Left lung (tissue), 4 donors: ENCODE measurements at regions not wholly inside any gene's neighbourhood (a gene's known extent, or its start where the extent isn't known, plus 50 kb on each side); places are given as distances from the start of the nearest gene placed in this dataset.

Experiments used
- ATAC-seq: fragments of 200-7000 bp; cut with Tn5 transposase; one replicate; pipeline ENCODE4 v1.9.1; 2020; ENCODE audit warnings: moderate library complexity
- DNase-seq, 4 donors: peaks; one replicate each; pipeline ENCODE4 v3.0.0-alpha.2; 2013 to 2020
- H3K27ac ChIP-seq, 2 donors: fragments of 200-600 bp; sonication (generic) in 1 of 2; one replicate each; pipeline versions ENCODE4 v1.5.0 to v1.8.0; 2020 to 2021
- H3K27me3 ChIP-seq, 2 donors: fragments of 200-600 bp; sonication (generic) in 1 of 2; one replicate each; pipeline versions ENCODE4 v1.5.0 to v1.8.0; 2020 to 2021
- H3K36me3 ChIP-seq, 2 donors: fragments of 200-600 bp; sonication (generic) in 1 of 2; one replicate each; pipeline versions ENCODE4 v1.5.0 to v1.8.0; 2020 to 2021
- H3K4me1 ChIP-seq, 2 donors: fragments of 200-600 bp; one replicate each; pipeline ENCODE4 v1.8.0; 2021
- H3K4me3 ChIP-seq, 2 donors: fragments of 200-600 bp; sonication (generic) in 1 of 2; one replicate each; pipeline versions ENCODE4 v1.5.0 to v1.8.0; 2020 to 2021; ENCODE audit warnings: mild to moderate bottlenecking in 1 of 2
- H3K9me3 ChIP-seq, 2 donors: fragments of 200-600 bp; sonication (generic) in 1 of 2; one replicate each; pipeline versions ENCODE4 v1.5.0 to v1.8.0; 2020 to 2021
- CTCF ChIP-seq, 2 donors: fragments of 200-600 bp; sonication (generic) in 1 of 2; IDR thresholded peaks; one replicate each; pipeline versions ENCODE4 v1.5.0 to v1.8.0; 2021; ENCODE audit warnings: antibody characterized with exemption in 2 of 2
- intact Hi-C, 2 donors: fragments of 100-400 bp; cut with DNase I; formaldehyde crosslinking; loops; one replicate each; pipeline versions ENCODE4 v1.11.2 to v1.14.2; 2022
- donor health status: DM: no; HTN: yes; CAD: no.
- donor health status: DM: no; HTN: no; CAD: no.

- ATAC-seq, result no peak
- no peak for DNase-seq
Observed at GRCh38 chr11:90446207-90446606, 223.4 kb upstream of the CHORDC1 start.

GRCh38 chr11:90438069-90438468, 215.2 kb upstream of the CHORDC1 start:
- peaks cover 0 to 2% of the 10 kb centered on the region in 2 donors for H3K36me3 ChIP-seq
- intact Hi-C loops, result no loop called here
- no peaks in the 10 kb centered on the region for H3K4me1 ChIP-seq
- H3K27ac ChIP-seq, result no peak overlapping the region
- ATAC-seq (no peak), DNase-seq (no peak)
- no peak overlapping the region for H3K4me3 ChIP-seq
- no peaks in the 10 kb centered on the region for H3K27me3 ChIP-seq
- no peaks in the 10 kb centered on the region for H3K9me3 ChIP-seq
- no peak for TF ChIP-seq CTCF (IDR thresholded peaks at IDR 0.05)

More at GRCh38 chr11:90446207-90446606, 223.4 kb upstream of the CHORDC1 start:
- Histone ChIP-seq H3K27me3 (no peaks in the 10 kb centered on the region), H3K9me3 (no peaks in the 10 kb centered on the region), H3K36me3 (peaks cover 0 to 2% of the 10 kb centered on the region in 2 donors), H3K27ac (no peak overlapping the region), H3K4me3 (no peak overlapping the region), H3K4me1 (no peaks in the 10 kb centered on the region)
- TF ChIP-seq CTCF (IDR thresholded peaks at IDR 0.05), result no peak
- intact Hi-C loops, result no loop called here

- no peaks in the 10 kb centered on the region for H3K4me1 ChIP-seq
- ATAC-seq (no peak), DNase-seq (peak in 1 of 4 donors; percentile 14)
- no peaks in the 10 kb centered on the region for H3K9me3 ChIP-seq
- no peak for TF ChIP-seq CTCF (IDR thresholded peaks at IDR 0.05)
- H3K27ac ChIP-seq, result no peak overlapping the region
- H3K4me3 ChIP-seq, result no peak overlapping the region
- intact Hi-C loops, result no loop called here
- H3K36me3 ChIP-seq, result no peaks in the 10 kb centered on the region
- no peaks in the 10 kb centered on the region for H3K27me3 ChIP-seq
Observed at GRCh38 chr11:90434858-90435257, 212.0 kb upstream of the CHORDC1 start.

GRCh38 chr11:90428836-90429235, 206.0 kb upstream of the CHORDC1 start:
- no peak for ATAC-seq
- no peak overlapping the region for H3K27ac ChIP-seq
- H3K27me3 ChIP-seq, result no peaks in the 10 kb centered on the region
- no peak for DNase-seq
- no peaks in the 10 kb centered on the region for H3K4me1 ChIP-seq
- no peak overlapping the region for H3K4me3 ChIP-seq
- no peaks in the 10 kb centered on the region for H3K9me3 ChIP-seq
- intact Hi-C loops, result no loop called here
- H3K36me3 ChIP-seq, result no peaks in the 10 kb centered on the region
- no peak for TF ChIP-seq CTCF (IDR thresholded peaks at IDR 0.05)

- Histone ChIP-seq H3K4me3 (no peak overlapping the region), H3K9me3 (no peaks in the 10 kb centered on the region), H3K36me3 (no peaks in the 10 kb centered on the region), H3K27me3 (no peaks in the 10 kb centered on the region), H3K4me1 (no peaks in the 10 kb centered on the region), H3K27ac (no peak overlapping the region)
- ATAC-seq (no peak), DNase-seq (no peak)
- intact Hi-C loops, result no loop called here
- TF ChIP-seq CTCF (IDR thresholded peaks at IDR 0.05), result no peak
Observed at GRCh38 chr11:90426442-90426841, 203.6 kb upstream of the CHORDC1 start.
